Chondrocyte (in vitro differentiated cells): ENCODE measurements at regions not wholly inside any gene's neighbourhood (a gene's known extent, or its start where the extent isn't known, plus 50 kb on each side); places are given as distances from the start of the nearest gene placed in this dataset.
"Not testable (repeated sequence)": the region's sequence is repeated elsewhere in the genome, so short reads cannot be mapped to it uniquely, and the experiment has no call there.

Source experiments
- DNase-seq: peaks from one replicate; pipeline ENCODE4 v3.0.0; 2021; ENCODE audit warnings: mixed read lengths, low spot score
- H3K27ac Mint-ChIP-seq: one replicate; pipeline ENCODE4 v1.8.0; 2021; ENCODE audit warnings: mild to moderate bottlenecking, moderate library complexity, mixed read lengths; ENCODE audit not compliant: unreplicated experiment
- H3K27me3 Mint-ChIP-seq: 2 replicates; pipeline ENCODE4 v1.8.0; 2021; ENCODE audit warnings: low read depth, mixed read lengths
- H3K36me3 Mint-ChIP-seq: 2 replicates; pipeline ENCODE4 v1.8.0; 2021; ENCODE audit warnings: low read depth, mixed read lengths
- H3K4me1 Mint-ChIP-seq: 2 replicates; pipeline ENCODE4 v1.8.0; 2021; ENCODE audit warnings: low read depth, mild to moderate bottlenecking, mixed read lengths
- H3K4me3 Mint-ChIP-seq: one replicate; pipeline ENCODE4 v1.8.0; 2021; ENCODE audit warnings: mild to moderate bottlenecking, moderate library complexity, mixed read lengths; ENCODE audit not compliant: unreplicated experiment
- H3K9me3 Mint-ChIP-seq: 2 replicates; pipeline ENCODE4 v1.8.0; 2021; ENCODE audit warnings: low read depth, mixed read lengths
- TF ChIP-seq, protein P1 (sequence below): fragments of 200-600 bp; sonication (generic); IDR thresholded peaks from 2 replicates; pipeline ENCODE4 v1.5.0; 2021; ENCODE audit warnings: antibody characterized with exemption, mild to moderate bottlenecking, moderate library complexity

DNA sequence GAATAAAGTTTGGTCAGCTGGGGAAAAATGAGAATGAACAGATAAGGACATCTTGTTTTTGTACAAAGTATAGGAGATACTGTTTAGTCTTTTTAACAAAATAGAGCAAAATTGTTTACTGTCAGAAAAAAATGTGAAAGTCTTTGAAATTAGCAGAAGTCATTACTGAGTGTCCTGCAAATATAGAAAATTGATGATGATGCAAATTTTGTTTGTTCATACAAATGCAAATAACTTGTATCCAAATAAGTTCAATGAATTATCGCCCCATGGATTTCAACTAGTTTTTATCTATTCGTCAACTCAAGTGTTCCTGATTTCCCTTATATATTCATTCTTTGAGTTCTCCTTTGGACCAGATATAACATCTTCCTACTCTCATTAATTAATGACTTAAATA is 378.0 kb upstream of the SGO1 start:
- Mint-ChIP-seq H3K27me3 (no peaks in the 10 kb centered on the region), H3K27ac (no peak overlapping the region), H3K36me3 (no peaks in the 10 kb centered on the region), H3K9me3 (no peaks in the 10 kb centered on the region), H3K4me1 (no peaks in the 10 kb centered on the region), H3K4me3 (no peak overlapping the region)
- TF ChIP-seq, protein P1, sequence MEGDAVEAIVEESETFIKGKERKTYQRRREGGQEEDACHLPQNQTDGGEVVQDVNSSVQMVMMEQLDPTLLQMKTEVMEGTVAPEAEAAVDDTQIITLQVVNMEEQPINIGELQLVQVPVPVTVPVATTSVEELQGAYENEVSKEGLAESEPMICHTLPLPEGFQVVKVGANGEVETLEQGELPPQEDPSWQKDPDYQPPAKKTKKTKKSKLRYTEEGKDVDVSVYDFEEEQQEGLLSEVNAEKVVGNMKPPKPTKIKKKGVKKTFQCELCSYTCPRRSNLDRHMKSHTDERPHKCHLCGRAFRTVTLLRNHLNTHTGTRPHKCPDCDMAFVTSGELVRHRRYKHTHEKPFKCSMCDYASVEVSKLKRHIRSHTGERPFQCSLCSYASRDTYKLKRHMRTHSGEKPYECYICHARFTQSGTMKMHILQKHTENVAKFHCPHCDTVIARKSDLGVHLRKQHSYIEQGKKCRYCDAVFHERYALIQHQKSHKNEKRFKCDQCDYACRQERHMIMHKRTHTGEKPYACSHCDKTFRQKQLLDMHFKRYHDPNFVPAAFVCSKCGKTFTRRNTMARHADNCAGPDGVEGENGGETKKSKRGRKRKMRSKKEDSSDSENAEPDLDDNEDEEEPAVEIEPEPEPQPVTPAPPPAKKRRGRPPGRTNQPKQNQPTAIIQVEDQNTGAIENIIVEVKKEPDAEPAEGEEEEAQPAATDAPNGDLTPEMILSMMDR = no peak
- DNase-seq = no peak

DNA sequence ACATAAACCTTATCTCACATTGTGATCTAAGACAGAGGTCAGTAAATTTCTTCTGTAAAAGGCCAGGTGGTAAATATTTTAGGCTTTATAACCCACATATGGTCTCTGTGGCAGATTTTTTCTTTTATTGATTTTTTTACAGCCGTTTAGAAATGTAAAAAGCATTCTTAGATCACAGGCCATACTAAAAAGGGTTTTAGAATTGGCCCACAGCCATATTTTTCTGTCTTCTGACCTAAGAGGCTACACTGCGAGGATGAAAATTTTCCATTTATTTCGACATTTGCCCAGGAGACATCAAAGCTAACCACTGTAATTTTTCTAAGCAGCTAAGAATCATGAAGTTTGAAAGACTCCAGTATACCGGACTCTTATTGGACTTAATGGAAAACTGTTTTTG is 377.2 kb upstream of the SGO1 start:
- no peaks in the 10 kb centered on the region for H3K36me3 Mint-ChIP-seq
- TF ChIP-seq, protein P1 = no peak
- H3K4me1 Mint-ChIP-seq = no peaks in the 10 kb centered on the region
- H3K27me3 Mint-ChIP-seq = no peaks in the 10 kb centered on the region
- no peaks in the 10 kb centered on the region for H3K9me3 Mint-ChIP-seq
- H3K4me3 Mint-ChIP-seq = no peak overlapping the region
- DNase-seq = no peak
- H3K27ac Mint-ChIP-seq = no peak overlapping the region

DNA sequence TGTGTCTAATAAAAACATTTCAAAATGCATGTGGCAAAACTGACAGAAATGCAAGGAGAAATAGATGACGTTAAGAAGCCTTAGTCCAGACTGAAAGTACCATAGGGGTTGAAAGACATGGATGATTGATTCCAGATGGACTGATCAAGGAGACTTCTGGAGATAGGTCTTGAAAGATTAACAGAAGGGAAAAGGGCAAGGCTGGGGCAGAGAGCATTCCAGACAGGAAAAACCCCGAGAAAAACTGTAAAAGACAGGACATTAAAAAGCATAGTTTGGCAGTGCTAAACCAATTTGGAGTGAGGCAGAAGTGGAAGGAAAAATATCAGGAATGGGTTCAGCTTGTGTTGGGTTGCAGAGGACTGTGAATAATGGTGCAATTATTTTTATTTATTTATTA is 375.2 kb upstream of the SGO1 start:
- no peaks in the 10 kb centered on the region for H3K36me3 Mint-ChIP-seq
- H3K9me3 Mint-ChIP-seq = no peaks in the 10 kb centered on the region
- TF ChIP-seq, protein P1 = no peak
- no peaks in the 10 kb centered on the region for H3K4me1 Mint-ChIP-seq
- no peak for DNase-seq
- no peak overlapping the region for H3K4me3 Mint-ChIP-seq
- H3K27ac Mint-ChIP-seq = no peak overlapping the region
- no peaks in the 10 kb centered on the region for H3K27me3 Mint-ChIP-seq

DNA sequence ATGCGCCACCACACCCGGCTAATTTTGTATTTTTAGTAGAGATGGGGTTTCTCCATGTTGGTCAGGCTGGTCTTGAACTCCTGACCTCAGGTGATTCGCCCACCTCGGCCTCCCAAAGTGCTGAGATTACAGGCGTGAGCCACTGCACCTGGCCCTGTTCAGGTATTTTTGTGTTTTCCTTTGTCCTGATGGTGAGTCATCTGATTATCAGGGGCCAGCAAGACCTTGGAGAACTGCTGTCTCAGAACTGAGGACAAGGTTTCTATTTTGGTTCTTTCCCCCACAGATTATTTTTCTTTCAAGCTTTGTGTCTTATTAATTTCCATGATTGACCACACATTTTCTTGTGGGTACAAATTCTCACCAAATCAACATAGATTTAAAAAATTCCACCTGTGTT is 374.4 kb upstream of the SGO1 start:
- not testable (repeated sequence) for DNase-seq, H3K9me3 Mint-ChIP-seq

DNA sequence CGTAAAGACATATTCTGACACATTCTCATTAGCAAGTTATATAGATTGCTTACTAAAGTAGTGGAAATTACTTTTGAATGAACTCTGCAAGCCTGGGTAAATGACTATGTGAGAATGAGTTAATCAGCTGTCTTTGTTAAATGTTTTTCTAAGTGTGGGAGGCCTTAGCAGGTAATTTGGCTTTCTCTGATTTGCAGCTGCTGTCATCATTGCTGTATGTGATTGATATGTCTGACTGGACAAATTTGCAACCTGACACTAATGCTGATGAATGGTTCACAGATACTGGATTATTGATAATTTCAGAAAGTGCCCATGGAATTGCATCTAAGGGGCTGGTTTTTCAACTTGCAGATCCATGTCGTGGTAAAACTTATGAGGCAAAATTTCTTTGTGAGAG is 372.2 kb upstream of the SGO1 start:
- Mint-ChIP-seq H3K4me1 (no peaks in the 10 kb centered on the region), H3K27ac (no peak overlapping the region), H3K4me3 (no peak overlapping the region), H3K27me3 (no peaks in the 10 kb centered on the region), H3K9me3 (no peaks in the 10 kb centered on the region), H3K36me3 (no peaks in the 10 kb centered on the region)
- DNase-seq = no peak
- TF ChIP-seq, protein P1 = no peak

More for the DNA sequence above, 374.4 kb upstream of the SGO1 start:
- not testable (repeated sequence) for H3K27me3 Mint-ChIP-seq, H3K36me3 Mint-ChIP-seq, H3K27ac Mint-ChIP-seq, H3K4me3 Mint-ChIP-seq, H3K4me1 Mint-ChIP-seq

DNA sequence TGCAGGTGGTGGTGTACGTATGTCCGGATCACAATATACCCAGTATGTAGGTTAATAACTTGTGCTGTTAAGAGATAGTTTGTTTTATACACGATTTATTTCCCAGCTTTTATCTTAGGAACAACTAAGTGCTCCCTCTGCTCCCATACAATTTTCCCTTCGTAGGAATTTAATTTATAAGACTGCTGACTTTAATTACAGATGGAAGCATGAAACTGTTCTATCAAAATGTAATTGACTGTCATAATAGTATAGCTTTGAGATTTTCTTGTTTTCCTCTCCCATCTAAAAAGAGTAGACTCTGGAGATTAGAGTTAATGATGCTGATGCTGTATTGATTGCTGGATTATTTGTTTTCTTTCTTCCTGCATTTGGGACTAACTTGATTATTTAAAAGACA is 370.7 kb upstream of the SGO1 start:
- Mint-ChIP-seq H3K27me3 (no peaks in the 10 kb centered on the region), H3K27ac (no peak overlapping the region), H3K4me1 (no peaks in the 10 kb centered on the region), H3K9me3 (no peaks in the 10 kb centered on the region), H3K4me3 (no peak overlapping the region), H3K36me3 (no peaks in the 10 kb centered on the region)
- no peak for DNase-seq
- TF ChIP-seq, protein P1 = no peak
